ENCODE measurements at regions not wholly inside any gene's neighbourhood (a gene's known extent, or its start where the extent isn't known, plus 50 kb on each side); places are given as distances from the start of the nearest gene placed in this dataset.

GRCh38 chr4:64822405-64822804 is 413.2 kb upstream of the TECRL start:
- no peak overlapping the region for H3K27ac ChIP-seq (replicated peaks)
- DNase-seq (ENCODE audit: low read depth in 1 of 2, low spot score in 1 of 2) = no peak
- TF ChIP-seq POLR2AphosphoS5 (IDR thresholded peaks at IDR 0.05; ENCODE audit: low read depth) (no peak), SPI1 (IDR thresholded peaks at IDR 0.05; ENCODE audit: borderline replicate concordance, low read depth) (no peak), GABPA (IDR thresholded peaks at IDR 0.05; ENCODE audit: low read depth) (no peak), CTCF (IDR thresholded peaks at IDR 0.05; ENCODE audit: insufficient read depth, low read length) (no peak)
- TF ChIP-seq, protein P1, sequence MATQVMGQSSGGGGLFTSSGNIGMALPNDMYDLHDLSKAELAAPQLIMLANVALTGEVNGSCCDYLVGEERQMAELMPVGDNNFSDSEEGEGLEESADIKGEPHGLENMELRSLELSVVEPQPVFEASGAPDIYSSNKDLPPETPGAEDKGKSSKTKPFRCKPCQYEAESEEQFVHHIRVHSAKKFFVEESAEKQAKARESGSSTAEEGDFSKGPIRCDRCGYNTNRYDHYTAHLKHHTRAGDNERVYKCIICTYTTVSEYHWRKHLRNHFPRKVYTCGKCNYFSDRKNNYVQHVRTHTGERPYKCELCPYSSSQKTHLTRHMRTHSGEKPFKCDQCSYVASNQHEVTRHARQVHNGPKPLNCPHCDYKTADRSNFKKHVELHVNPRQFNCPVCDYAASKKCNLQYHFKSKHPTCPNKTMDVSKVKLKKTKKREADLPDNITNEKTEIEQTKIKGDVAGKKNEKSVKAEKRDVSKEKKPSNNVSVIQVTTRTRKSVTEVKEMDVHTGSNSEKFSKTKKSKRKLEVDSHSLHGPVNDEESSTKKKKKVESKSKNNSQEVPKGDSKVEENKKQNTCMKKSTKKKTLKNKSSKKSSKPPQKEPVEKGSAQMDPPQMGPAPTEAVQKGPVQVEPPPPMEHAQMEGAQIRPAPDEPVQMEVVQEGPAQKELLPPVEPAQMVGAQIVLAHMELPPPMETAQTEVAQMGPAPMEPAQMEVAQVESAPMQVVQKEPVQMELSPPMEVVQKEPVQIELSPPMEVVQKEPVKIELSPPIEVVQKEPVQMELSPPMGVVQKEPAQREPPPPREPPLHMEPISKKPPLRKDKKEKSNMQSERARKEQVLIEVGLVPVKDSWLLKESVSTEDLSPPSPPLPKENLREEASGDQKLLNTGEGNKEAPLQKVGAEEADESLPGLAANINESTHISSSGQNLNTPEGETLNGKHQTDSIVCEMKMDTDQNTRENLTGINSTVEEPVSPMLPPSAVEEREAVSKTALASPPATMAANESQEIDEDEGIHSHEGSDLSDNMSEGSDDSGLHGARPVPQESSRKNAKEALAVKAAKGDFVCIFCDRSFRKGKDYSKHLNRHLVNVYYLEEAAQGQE (IDR thresholded peaks at IDR 0.05; ENCODE audit: insufficient replicate concordance, low read depth) = no peak
- no peak overlapping the region for H3K4me3 ChIP-seq (replicated peaks; ENCODE audit: insufficient read depth, low read length)
- H3K27me3 ChIP-seq (ENCODE audit: insufficient read depth, poor library complexity, severe bottlenecking) = no peaks in the 10 kb centered on the region

DNA sequence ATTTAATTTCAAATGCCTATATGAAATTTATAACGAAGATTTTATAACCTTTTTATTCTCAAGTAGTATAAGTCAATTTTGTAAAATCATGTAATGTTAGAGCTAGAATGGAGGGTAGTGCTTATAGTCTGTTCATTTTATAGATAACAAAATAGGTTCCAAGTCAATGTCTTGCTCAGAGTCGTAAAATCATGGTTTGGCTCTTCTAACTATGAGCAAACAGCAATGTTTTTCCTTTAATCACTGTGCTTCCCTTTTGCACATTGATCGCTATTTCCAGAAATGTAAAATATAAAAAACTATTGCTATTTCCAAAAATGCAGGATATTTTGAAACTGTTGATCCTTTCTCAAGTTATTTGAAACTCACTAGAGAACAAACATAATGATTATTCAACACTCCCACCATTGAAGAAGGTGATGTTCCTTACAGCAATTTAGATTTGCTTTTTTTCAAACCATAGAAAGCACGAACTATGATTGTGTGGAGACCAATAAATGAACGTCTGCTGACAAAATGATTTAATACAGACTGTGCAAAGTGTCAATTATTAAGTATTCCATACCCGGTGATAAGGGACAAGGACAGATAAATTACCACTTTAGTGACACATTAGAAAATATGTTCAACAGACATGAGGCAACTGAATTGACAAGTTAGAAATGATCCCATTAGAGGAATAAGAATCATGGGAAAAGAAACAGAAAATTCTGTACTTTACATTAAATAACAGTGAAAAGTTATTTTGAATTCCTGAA is 412.1 kb upstream of the TECRL start:
- H3K27ac ChIP-seq (replicated peaks) = no peak overlapping the region
- H3K4me3 ChIP-seq (replicated peaks; ENCODE audit: insufficient read depth, low read length) = no peak overlapping the region
- H3K27me3 ChIP-seq (ENCODE audit: insufficient read depth, poor library complexity, severe bottlenecking) = no peaks in the 10 kb centered on the region
- no peak for TF ChIP-seq POLR2AphosphoS5 (IDR thresholded peaks at IDR 0.05; ENCODE audit: low read depth)
- TF ChIP-seq SPI1 (IDR thresholded peaks at IDR 0.05; ENCODE audit: borderline replicate concordance, low read depth) = no peak
- TF ChIP-seq GABPA (IDR thresholded peaks at IDR 0.05; ENCODE audit: low read depth) = no peak
- TF ChIP-seq CTCF (IDR thresholded peaks at IDR 0.05; ENCODE audit: insufficient read depth, low read length) = no peak
- TF ChIP-seq, protein P1 (IDR thresholded peaks at IDR 0.05; ENCODE audit: insufficient replicate concordance, low read depth) = no peak
- no peak for DNase-seq (ENCODE audit: low read depth in 1 of 2, low spot score in 1 of 2)

DNA sequence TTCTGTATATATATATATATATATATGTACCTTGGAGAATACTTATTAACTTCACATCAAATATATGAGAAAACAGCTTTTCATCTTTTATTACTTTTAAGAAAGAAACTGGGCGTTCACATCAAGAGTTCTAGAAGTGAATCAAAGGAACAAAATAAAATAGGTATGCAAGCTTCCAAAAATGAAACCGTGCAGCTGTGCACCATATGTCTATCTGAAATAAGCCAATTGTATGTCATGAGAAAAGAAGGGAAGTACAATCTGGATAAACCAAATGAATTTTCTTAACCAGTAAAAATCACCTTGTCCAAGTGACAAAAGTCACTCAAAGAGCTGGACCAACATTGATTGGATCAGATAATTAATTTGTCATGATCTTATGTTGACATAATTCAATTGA is 405.4 kb upstream of the TECRL start:
- DNase-seq (ENCODE audit: low read depth in 1 of 2, low spot score in 1 of 2) = no peak
- H3K4me3 ChIP-seq (replicated peaks; ENCODE audit: insufficient read depth, low read length) = no peak overlapping the region
- H3K27me3 ChIP-seq (ENCODE audit: insufficient read depth, poor library complexity, severe bottlenecking) = no peaks in the 10 kb centered on the region
- TF ChIP-seq, protein P1 (IDR thresholded peaks at IDR 0.05; ENCODE audit: insufficient replicate concordance, low read depth) = no peak
- no peak for TF ChIP-seq SPI1 (IDR thresholded peaks at IDR 0.05; ENCODE audit: borderline replicate concordance, low read depth)
- TF ChIP-seq POLR2AphosphoS5 (IDR thresholded peaks at IDR 0.05; ENCODE audit: low read depth) = no peak
- TF ChIP-seq CTCF (IDR thresholded peaks at IDR 0.05; ENCODE audit: insufficient read depth, low read length) = no peak
- no peak for TF ChIP-seq GABPA (IDR thresholded peaks at IDR 0.05; ENCODE audit: low read depth)
- H3K27ac ChIP-seq (replicated peaks) = no peak overlapping the region
